ENCODE measurements at regions not wholly inside any gene's neighbourhood (a gene's known extent, or its start where the extent isn't known, plus 50 kb on each side); places are given as distances from the start of the nearest gene placed in this dataset.

DNA sequence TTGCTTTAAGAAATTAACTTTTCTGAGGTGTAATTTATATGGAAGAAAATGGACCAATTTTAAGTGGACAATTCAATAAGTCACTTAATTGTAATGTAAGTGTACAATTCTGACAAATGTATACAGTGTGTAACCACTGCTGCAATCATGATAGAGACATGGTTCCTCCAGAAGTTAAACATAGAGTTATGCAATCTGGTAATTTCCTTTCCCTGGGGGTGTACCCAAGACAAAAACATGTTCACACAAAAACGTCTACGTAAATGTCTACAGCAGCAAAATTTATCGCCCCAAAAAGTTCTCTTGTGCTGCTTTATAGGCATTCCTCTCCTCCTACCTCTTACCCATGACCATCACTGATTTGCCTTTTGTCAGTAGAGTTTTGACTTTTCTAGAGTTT is 141.5 kb downstream of the AQP4 start:
- intact Hi-C loops (cut with DNase I), result no loop called here
- Histone ChIP-seq H3K4me3 (no peak overlapping the region), H3K36me3 (no peaks in the 10 kb centered on the region), H3K27ac (no peak overlapping the region), H3K9me3 (no peaks in the 10 kb centered on the region), H3K27me3 (no peaks in the 10 kb centered on the region), H3K4me1 (no peaks in the 10 kb centered on the region)
- WGBS, 2 donors, result 71 to 78% methylated on average over 3 of the region's 3 CpGs
- no peak for DNase-seq
- TF ChIP-seq EP300 (IDR thresholded peaks at IDR 0.05), result no peak
- TF ChIP-seq, protein P1, sequence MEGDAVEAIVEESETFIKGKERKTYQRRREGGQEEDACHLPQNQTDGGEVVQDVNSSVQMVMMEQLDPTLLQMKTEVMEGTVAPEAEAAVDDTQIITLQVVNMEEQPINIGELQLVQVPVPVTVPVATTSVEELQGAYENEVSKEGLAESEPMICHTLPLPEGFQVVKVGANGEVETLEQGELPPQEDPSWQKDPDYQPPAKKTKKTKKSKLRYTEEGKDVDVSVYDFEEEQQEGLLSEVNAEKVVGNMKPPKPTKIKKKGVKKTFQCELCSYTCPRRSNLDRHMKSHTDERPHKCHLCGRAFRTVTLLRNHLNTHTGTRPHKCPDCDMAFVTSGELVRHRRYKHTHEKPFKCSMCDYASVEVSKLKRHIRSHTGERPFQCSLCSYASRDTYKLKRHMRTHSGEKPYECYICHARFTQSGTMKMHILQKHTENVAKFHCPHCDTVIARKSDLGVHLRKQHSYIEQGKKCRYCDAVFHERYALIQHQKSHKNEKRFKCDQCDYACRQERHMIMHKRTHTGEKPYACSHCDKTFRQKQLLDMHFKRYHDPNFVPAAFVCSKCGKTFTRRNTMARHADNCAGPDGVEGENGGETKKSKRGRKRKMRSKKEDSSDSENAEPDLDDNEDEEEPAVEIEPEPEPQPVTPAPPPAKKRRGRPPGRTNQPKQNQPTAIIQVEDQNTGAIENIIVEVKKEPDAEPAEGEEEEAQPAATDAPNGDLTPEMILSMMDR (IDR thresholded peaks at IDR 0.05), result no peak
- no peak for TF ChIP-seq POLR2AphosphoS5 (IDR thresholded peaks at IDR 0.05)
- TF ChIP-seq POLR2A (IDR thresholded peaks at IDR 0.05), result no peak

DNA sequence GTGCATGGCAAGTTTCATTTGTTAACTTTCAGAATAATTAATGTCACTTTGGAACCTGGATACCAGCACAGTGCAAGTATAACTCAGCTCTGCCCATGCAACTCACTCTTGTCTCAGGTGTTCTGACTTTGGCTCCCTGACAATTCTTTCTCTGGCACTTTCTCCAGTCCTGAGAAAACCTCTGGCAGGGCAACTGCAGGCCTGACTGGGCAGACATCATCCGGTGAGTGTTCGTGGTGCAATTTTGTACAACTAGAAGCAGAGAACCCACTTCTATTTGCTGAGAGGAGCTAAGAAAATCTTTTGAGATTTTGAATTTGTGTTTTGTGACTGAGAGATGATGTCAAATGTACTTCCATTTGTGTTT is 143.0 kb downstream of the AQP4 start:
- Histone ChIP-seq H3K27ac (no peak overlapping the region), H3K27me3 (no peaks in the 10 kb centered on the region), H3K4me1 (no peaks in the 10 kb centered on the region), H3K4me3 (no peak overlapping the region), H3K9me3 (no peaks in the 10 kb centered on the region), H3K36me3 (no peaks in the 10 kb centered on the region)
- WGBS, 2 donors, result 94 to 95% methylated on average over 2 of the region's 2 CpGs
- TF ChIP-seq, protein P1 (IDR thresholded peaks at IDR 0.05), result no peak
- TF ChIP-seq POLR2A (IDR thresholded peaks at IDR 0.05), result no peak
- no peak for TF ChIP-seq POLR2AphosphoS5 (IDR thresholded peaks at IDR 0.05)
- TF ChIP-seq EP300 (IDR thresholded peaks at IDR 0.05), result no peak
- intact Hi-C loops (cut with DNase I), result no loop called here
- no peak for DNase-seq

DNA sequence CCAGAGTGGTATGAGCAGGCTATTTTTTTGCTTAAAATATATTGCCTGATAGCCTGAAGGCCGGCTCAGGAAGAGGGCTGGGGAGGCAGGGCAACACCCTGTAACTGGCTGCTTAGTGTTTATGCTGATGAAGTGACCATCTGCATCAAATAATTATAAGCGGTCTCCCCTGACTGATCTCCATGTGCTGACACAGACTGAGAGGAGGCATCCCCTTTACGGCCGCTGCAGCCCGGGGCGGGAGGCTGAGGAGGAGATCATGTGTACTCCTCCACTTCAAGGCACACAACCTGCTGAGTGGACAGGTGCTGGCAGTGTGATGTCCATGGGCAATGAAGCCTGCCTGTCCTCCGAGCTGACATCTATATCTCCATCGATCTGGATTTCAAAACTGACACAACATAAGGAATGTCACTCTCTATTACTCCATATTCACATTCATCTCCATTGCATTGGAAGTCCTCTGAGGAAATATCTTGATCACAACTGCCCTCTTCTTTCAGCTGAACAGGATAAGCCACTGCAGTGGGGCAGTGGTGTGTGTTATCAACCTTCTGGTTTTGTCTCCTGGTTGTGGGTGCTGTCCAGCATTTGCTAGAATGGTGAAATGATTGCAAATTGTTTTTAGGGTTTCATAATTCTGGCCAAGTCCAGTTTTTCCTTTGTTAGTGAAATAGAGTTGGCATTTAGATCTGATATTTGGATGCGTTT is 143.5 kb downstream of the AQP4 start:
- 81 to 92% methylated on average over 9 of the region's 9 CpGs for WGBS, 2 donors
- H3K27me3 ChIP-seq, result no peaks in the 10 kb centered on the region
- intact Hi-C loops (cut with DNase I), result no loop called here
- no peak for TF ChIP-seq POLR2AphosphoS5 (IDR thresholded peaks at IDR 0.05)
- no peak for TF ChIP-seq POLR2A (IDR thresholded peaks at IDR 0.05)
- TF ChIP-seq EP300 (IDR thresholded peaks at IDR 0.05), result no peak
- TF ChIP-seq, protein P1 (IDR thresholded peaks at IDR 0.05), result no peak
- H3K4me1 ChIP-seq, result no peaks in the 10 kb centered on the region
- no peaks in the 10 kb centered on the region for H3K9me3 ChIP-seq
- no peak overlapping the region for H3K27ac ChIP-seq
- H3K36me3 ChIP-seq, result no peaks in the 10 kb centered on the region
- no peak overlapping the region for H3K4me3 ChIP-seq
- no peak for DNase-seq

DNA sequence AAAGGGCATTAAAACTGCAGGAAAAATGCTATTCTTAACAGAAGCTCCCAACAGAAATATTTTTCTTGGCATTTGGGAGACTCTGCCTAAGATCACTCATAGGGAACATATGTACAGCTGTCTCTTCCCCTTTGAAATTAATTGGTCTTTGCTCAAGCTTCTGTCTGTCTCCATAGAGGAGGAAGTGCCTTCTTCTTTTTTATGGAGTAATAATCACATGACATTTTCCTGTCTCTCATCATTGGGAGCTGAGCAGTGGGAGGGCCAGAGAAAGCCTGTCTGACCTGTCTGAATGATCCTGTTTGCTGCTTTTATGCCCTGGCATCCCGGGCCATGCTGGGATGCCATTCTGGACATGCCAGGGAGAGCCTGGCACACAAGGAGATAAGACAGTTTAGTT is 145.6 kb downstream of the AQP4 start:
- H3K36me3 ChIP-seq, result no peaks in the 10 kb centered on the region
- WGBS, 2 donors, result 17 to 63% methylated on average over 1 of the region's 1 CpG
- H3K4me1 ChIP-seq, result no peaks in the 10 kb centered on the region
- intact Hi-C loops (cut with DNase I), result no loop called here
- no peaks in the 10 kb centered on the region for H3K27me3 ChIP-seq
- no peak overlapping the region for H3K27ac ChIP-seq
- H3K4me3 ChIP-seq, result no peak overlapping the region
- H3K9me3 ChIP-seq, result no peaks in the 10 kb centered on the region
- TF ChIP-seq EP300 (IDR thresholded peaks at IDR 0.05) (no peak), POLR2AphosphoS5 (IDR thresholded peaks at IDR 0.05) (no peak)
- TF ChIP-seq, protein P1 (IDR thresholded peaks at IDR 0.05), result no peak
- no peak for DNase-seq

All from sigmoid colon (tissue), 6 donors.